ENCODE measurements at regions not wholly inside any gene's neighbourhood (a gene's known extent, or its start where the extent isn't known, plus 50 kb on each side); places are given as distances from the start of the nearest gene placed in this dataset.

DNA sequence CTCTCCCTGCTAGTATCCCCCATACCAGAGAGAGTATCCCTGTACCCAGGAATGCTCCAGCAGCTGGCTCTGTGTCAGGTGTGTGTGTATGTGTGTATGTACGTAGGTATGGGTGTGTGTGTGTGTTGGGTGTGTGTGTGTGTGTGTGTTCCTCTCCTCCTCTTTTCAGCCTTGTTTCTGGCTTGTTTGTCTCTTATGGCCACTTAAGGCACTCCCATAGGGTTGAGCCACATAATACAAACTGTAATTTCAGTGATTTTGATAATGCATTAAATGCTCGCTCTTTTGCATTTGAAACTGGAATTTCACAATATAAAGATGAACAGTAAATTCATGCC, 80.8 kb upstream of the SH3PXD2B start (continued):
- TF ChIP-seq, protein P1, sequence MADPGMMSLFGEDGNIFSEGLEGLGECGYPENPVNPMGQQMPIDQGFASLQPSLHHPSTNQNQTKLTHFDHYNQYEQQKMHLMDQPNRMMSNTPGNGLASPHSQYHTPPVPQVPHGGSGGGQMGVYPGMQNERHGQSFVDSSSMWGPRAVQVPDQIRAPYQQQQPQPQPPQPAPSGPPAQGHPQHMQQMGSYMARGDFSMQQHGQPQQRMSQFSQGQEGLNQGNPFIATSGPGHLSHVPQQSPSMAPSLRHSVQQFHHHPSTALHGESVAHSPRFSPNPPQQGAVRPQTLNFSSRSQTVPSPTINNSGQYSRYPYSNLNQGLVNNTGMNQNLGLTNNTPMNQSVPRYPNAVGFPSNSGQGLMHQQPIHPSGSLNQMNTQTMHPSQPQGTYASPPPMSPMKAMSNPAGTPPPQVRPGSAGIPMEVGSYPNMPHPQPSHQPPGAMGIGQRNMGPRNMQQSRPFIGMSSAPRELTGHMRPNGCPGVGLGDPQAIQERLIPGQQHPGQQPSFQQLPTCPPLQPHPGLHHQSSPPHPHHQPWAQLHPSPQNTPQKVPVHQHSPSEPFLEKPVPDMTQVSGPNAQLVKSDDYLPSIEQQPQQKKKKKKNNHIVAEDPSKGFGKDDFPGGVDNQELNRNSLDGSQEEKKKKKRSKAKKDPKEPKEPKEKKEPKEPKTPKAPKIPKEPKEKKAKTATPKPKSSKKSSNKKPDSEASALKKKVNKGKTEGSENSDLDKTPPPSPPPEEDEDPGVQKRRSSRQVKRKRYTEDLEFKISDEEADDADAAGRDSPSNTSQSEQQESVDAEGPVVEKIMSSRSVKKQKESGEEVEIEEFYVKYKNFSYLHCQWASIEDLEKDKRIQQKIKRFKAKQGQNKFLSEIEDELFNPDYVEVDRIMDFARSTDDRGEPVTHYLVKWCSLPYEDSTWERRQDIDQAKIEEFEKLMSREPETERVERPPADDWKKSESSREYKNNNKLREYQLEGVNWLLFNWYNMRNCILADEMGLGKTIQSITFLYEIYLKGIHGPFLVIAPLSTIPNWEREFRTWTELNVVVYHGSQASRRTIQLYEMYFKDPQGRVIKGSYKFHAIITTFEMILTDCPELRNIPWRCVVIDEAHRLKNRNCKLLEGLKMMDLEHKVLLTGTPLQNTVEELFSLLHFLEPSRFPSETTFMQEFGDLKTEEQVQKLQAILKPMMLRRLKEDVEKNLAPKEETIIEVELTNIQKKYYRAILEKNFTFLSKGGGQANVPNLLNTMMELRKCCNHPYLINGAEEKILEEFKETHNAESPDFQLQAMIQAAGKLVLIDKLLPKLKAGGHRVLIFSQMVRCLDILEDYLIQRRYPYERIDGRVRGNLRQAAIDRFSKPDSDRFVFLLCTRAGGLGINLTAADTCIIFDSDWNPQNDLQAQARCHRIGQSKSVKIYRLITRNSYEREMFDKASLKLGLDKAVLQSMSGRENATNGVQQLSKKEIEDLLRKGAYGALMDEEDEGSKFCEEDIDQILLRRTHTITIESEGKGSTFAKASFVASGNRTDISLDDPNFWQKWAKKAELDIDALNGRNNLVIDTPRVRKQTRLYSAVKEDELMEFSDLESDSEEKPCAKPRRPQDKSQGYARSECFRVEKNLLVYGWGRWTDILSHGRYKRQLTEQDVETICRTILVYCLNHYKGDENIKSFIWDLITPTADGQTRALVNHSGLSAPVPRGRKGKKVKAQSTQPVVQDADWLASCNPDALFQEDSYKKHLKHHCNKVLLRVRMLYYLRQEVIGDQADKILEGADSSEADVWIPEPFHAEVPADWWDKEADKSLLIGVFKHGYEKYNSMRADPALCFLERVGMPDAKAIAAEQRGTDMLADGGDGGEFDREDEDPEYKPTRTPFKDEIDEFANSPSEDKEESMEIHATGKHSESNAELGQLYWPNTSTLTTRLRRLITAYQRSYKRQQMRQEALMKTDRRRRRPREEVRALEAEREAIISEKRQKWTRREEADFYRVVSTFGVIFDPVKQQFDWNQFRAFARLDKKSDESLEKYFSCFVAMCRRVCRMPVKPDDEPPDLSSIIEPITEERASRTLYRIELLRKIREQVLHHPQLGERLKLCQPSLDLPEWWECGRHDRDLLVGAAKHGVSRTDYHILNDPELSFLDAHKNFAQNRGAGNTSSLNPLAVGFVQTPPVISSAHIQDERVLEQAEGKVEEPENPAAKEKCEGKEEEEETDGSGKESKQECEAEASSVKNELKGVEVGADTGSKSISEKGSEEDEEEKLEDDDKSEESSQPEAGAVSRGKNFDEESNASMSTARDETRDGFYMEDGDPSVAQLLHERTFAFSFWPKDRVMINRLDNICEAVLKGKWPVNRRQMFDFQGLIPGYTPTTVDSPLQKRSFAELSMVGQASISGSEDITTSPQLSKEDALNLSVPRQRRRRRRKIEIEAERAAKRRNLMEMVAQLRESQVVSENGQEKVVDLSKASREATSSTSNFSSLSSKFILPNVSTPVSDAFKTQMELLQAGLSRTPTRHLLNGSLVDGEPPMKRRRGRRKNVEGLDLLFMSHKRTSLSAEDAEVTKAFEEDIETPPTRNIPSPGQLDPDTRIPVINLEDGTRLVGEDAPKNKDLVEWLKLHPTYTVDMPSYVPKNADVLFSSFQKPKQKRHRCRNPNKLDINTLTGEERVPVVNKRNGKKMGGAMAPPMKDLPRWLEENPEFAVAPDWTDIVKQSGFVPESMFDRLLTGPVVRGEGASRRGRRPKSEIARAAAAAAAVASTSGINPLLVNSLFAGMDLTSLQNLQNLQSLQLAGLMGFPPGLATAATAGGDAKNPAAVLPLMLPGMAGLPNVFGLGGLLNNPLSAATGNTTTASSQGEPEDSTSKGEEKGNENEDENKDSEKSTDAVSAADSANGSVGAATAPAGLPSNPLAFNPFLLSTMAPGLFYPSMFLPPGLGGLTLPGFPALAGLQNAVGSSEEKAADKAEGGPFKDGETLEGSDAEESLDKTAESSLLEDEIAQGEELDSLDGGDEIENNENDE (IDR thresholded peaks at IDR 0.05; ENCODE audit: insufficient replicate concordance, low read length), result no peak
- no peak for TF ChIP-seq SIRT6 (IDR thresholded peaks at IDR 0.05; ENCODE audit: low read length)
- TF ChIP-seq BCL11A (IDR thresholded peaks at IDR 0.05; ENCODE audit: low read depth in 2 of 2, low read length in 2 of 2), result no peak
- TF ChIP-seq PHF8 (conservative IDR thresholded peaks at IDR 0.05; ENCODE audit: low read depth, low read length), result no peak
- no peak for TF ChIP-seq SIX5 (IDR thresholded peaks at IDR 0.05; ENCODE audit: low read depth, low read length)
- TF ChIP-seq CHD1 (IDR thresholded peaks at IDR 0.05; ENCODE audit: low read depth, low read length), result no peak
- no peak for TF ChIP-seq ZNF274 (IDR thresholded peaks at IDR 0.05; ENCODE audit: borderline replicate concordance, extremely low read depth, low read length)
- no peak for TF ChIP-seq POLR2AphosphoS5 (IDR thresholded peaks at IDR 0.05; ENCODE audit: low read depth, low read length)
- no peak for TF ChIP-seq TAF7 (optimal IDR thresholded peaks at IDR 0.05; ENCODE audit: borderline replicate concordance, low read depth, low read length)
- no peak for TF ChIP-seq EGR1 (IDR thresholded peaks at IDR 0.05; ENCODE audit: borderline replicate concordance, low read depth, low read length)
- no peak for TF ChIP-seq KDM4A (IDR thresholded peaks at IDR 0.05; ENCODE audit: low read depth, low read length, severe bottlenecking)
- no peak for TF ChIP-seq SP1 (IDR thresholded peaks at IDR 0.05; ENCODE audit: low read depth, low read length)
- TF ChIP-seq NRF1 (IDR thresholded peaks at IDR 0.05; ENCODE audit: low read depth, low read length), result no peak
- no peak for TF ChIP-seq POU5F1 (IDR thresholded peaks at IDR 0.05; ENCODE audit: low read depth, low read length)

Measured in H1 (cell line).